IPS-NIHi7 (cell line): ENCODE measurements at regions not wholly inside any gene's neighbourhood (a gene's known extent, or its start where the extent isn't known, plus 50 kb on each side); places are given as distances from the start of the nearest gene placed in this dataset.
"Not testable (repeated sequence)": the region's sequence is repeated elsewhere in the genome, so short reads cannot be mapped to it uniquely, and the experiment has no call there.

Experiments used
- DNase-seq: peaks from one replicate; pipeline ENCODE4 v3.0.0; 2012; ENCODE audit warnings: mixed read lengths; ENCODE audit errors: extremely low spot score

DNA sequence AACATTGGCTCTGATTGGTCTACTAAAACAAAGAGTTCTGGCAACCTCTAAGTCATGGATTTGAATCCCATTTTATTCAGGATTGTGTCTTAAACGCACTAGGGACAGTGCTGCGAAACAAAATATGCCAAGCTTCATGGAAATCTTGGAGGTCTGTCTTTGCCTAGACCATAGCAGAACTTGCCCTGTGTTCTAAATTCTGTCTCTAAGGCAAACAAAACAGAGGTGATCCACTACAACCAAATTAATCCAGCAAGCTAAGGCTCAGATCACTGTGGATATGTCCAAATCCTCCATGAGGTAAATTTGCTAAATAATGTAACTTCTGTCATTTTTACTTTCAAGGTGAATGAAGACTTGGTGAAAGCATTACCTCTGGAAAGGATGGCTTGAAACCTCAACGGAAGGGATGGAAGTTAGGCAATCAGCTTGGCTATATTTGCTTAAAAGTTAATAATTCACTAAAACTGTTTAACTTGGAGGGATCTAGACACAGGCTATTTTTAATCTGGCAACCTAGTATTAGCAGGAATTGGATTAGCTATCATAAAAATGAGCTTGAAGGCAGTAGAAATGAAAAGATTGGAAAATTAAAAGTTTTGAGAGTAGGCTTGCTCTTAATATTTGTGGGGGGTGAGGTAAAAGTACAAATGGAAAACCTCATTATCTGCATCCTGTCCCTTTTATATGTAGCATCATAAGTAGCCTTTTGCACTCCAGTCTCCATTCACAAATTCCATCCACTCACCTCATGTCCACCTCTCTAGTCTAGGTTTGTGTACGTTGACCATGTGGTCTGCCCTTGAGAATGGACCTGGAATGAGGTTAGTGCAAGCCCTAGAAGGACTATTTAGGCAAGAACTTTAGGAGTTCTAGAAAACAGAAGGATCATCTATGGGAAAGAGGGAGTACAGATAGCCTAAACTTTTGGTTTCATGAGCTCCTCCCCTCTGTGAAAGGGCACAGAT, 176.2 kb downstream of the SMC2 start:
- no peak for DNase-seq

DNA sequence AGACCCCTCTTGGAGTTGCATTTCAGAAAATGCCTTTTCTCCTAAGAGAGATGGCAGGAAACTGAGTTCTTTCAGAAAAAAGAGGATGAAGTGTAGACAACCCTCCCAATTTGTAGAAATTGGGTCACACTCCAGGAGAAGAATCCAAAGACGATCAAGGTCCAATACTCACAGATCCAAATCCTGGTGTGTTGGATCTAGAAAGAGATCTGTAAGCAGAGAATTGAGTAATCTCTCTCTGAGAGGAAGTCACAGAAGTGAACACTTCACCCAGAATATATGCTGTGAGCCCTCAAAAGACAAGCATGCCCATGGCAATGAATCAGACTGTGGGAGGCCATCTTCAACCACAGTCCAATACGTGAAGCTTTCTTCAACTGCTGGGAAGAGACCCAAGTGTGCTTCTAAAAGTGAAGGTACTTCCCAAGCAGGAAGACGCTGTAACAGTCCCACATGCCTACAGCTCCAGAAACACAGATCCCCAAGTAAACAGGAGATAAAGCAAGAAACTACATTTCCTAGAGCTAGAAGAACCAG, 182.7 kb downstream of the SMC2 start:
- no peak for DNase-seq

DNA sequence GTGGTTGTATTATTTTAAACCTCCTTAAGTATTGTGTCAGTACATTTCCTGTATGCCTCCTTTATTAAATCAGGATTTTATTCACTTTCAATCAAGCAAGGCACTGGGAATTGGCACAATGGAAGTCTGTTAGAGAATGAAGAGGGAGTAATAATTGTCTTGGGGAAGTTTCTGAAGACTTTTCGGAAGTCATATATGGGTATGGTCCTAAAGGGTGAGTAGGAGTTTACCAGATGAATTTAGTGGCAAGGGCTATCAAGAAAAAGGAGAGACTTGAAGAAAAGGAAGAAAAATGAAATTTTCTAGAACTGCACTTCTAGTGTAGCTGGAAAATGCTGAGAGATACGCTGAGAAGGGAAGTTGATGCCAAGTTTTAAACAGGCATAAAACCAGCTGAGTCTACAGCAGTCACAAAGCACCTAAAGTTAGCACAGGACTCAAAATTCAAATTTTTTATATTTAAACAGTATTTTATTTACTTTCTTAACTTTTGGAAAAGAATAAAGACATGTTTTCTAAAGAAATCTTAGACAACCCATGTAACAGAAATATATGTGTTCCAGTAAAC, 184.9 kb downstream of the SMC2 start:
- no peak for DNase-seq

DNA sequence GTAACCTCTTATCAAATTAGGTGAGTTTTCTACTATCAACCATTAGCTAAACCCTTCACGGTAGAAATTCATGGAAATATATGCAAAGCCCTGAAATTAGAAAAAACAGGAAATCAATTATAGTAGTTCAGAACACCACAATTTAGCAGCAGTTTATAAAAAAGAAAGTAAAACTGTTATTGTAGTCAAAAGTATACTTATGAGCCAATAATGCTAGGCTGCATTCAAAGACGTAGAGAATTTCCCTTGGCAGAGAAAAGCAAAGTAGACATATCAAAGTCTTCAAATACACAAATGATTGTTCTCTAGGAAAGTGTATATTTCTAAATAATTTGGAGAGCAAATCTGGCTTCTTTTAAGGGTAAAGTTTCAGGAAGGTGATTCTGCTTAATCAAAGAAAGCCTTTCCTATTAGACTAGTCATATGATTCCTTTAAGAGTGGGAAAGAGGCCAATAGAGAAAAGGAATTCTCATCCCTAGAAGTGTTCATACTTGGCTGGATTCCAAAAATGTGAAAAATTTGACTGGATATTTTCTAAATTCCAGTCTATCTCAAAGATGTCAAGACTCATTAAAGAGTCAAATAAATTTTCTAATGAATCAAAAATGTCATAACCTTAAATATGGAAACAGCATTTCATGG, 185.5 kb downstream of the SMC2 start:
- no peak for DNase-seq

DNA sequence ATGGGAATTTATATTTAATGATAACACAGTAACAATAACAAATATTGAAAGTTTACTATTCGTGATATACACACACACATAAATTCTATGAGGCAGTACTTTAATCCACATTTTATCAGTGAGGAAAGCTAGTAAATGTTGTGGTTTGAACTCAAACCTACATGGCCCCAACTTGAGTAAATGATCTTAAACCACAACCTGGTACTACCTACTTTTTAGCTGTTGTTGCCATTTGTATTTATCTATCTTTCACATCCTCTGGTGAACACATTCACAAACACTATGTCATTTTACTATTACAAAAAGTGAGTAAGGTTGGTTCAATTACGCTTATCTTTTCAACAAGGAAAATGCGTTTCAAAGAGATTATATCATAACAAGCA, 186.1 kb downstream of the SMC2 start:
- DNase-seq, result no peak

DNA sequence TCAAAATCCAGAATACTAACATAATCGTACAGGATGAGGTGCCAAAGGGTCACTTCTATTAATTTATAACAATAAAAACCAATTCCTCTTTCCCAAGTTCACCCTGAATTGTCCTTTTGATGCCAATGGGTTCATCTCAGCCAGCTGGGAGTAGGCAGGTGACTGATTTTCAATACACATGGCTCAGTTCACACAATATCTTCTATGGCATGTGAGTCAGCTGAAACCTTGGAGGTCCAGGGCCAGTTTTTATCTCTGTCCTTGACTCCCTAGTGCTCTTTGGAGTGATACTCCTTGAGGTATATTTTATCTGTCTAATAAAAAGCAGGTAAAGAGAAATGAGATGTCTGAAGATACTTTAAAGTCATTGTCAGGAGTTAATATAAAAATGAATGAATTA, 186.6 kb downstream of the SMC2 start:
- DNase-seq, result no peak

DNA sequence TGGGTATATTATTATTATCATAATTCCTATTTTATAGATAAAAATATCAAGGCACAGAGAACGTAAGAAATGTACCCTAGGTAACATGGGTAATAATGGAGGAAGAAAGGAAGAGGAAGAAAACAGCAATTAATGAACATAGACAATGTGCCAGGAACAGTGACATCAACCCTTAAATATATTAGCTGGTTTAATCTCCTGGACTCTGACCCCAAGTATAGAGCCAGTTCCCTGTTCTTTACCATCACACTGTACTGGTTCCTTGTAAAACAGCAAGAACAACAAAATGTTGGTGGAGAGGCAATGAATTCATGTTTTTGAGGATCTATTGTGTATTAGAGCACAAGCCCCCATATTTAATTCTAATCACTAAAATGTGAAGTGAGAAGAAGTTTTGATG, 192.1 kb downstream of the SMC2 start:
- no peak for DNase-seq

DNA sequence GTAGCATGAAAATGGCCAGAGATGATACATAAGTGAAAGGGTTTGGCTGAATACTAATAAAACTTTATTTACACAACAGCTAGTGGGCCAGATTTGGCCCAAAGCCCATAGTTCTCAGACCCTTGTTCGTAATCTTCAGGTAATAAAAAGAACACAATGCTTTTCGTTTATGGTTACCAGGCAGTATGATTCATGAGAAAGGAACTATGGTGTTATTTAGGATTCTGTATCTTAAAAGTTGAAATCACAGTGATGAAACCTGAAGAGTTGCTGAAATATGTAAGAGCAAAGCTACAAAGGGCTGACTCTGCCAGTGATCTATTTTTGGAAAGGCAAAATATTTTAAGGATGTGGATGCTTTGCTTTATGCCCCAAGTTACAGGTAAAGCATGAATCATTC, 192.7 kb downstream of the SMC2 start:
- DNase-seq, result no peak

DNA sequence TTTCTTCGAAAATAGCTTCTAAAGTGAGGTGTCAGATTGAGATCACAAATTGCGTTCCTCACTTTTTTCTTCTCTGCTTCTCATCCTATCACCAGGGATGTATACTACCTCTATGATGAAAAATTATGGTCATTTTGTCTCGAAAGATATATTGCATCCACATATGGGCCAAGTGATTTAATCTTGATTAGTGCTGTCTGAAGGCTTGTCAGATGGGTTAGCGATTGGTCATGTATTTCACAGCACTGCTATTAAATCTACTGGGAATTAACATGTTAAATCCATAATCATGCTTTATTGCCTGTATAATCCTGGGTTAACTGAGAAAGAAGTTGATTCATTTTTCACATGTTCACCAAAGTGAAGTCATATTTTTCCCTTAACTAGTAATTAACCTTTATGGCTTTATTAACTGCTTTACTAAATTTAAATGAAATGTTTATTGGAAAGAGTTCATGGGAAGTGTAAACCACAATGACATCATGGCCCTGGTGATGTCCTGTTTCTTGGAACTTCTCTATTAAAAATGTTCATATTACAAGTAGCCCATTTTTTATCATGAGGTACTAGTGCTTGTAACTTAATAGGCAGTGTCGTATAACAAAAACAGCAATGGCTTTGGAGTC, 193.3 kb downstream of the SMC2 start:
- no peak for DNase-seq

DNA sequence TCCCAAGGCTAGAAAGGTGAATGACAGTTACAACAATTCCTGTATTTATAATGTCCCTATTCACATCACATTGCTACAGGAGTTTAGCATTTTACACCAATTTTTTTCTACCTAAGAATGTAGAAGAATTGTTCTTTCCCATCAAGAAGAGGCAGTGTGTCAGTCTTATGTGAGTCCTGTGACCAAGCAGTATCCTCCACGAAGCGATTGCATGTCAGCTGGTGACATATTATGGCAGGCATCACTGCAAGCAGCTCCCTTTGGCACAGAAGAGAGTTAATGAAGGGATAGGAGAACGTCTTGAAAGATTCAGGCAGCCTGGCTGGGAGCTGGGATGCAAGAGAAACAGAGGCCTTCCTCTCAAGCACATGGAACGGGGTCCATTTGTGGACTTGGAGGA, 199.8 kb downstream of the SMC2 start:
- no peak for DNase-seq

DNA sequence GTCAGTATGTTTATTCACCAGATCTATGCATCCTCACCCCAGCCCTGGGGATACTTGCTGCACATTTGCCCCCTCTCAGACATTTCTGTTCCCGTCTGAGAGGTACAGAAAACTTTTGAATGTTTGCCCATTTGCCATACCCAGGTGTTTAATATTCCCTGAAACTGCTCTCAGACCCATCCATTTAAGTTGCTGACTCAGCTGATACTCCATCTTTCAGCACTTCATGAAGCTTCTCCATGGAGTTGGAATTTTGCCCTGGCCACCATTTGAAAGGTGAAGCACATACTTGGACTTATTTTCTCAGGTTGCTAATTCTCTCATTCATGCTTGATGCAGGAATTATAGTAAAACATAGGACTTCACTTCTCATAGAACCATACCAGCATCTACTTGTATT, 203.9 kb upstream of the OR13F1 start:
- DNase-seq, result no peak

DNA sequence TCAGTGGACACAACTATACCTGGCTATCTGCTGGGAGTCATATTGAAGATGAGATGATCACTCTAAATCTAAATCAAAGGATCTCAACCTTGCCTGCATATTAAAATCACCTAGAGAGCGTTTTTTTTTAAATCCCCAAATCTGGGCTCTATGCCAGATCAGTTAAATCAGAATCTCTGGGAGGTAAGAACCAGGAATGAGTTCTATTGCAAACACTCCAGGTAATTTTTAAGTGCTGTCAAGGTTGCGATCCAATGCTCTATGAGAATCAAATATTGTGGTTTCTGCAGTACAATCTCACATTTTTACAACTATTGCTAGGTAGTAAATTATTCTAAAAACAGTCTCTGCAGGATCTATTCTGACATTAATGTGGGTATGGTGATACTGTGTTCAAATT, 202.3 kb upstream of the OR13F1 start:
- no peak for DNase-seq

DNA sequence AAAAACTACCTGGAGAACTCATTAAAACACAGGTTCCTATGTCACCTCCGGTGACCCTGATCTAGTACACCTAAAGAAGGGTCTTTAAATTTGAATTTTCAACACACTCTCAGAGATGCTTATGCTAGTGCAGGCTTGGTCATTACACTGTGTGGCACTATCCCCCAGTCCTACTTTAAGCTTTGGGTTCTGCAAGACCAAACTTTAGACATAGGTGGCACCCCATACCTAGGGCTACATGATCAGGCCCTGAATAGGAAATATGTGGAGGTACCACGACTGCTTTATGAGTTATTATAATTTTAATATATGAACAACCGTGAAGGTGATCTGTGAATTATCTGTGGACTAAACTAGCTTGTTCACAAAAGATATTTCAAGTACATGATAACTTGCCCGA, 201.3 kb upstream of the OR13F1 start:
- no peak for DNase-seq

DNA sequence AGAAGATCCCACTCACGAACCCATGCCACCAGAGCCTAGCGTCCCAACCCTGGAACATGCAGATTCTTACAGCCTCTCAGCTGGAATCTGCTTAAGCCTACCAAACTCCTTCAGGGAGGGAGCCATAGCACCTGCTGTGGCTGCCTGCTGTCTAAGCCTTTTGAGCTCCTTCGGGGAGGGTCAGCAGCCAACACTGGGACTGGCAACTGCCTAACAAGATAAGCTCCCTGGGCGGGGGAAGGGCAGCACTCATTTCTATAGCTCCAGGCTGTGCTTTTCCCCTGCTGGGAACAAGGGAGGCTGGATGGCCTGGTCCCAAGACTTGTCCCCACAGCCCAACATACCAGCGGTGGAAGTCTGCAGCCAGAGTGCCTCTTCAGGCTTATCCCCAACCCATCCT, 199.1 kb upstream of the OR13F1 start:
- DNase-seq, result no peak

DNA sequence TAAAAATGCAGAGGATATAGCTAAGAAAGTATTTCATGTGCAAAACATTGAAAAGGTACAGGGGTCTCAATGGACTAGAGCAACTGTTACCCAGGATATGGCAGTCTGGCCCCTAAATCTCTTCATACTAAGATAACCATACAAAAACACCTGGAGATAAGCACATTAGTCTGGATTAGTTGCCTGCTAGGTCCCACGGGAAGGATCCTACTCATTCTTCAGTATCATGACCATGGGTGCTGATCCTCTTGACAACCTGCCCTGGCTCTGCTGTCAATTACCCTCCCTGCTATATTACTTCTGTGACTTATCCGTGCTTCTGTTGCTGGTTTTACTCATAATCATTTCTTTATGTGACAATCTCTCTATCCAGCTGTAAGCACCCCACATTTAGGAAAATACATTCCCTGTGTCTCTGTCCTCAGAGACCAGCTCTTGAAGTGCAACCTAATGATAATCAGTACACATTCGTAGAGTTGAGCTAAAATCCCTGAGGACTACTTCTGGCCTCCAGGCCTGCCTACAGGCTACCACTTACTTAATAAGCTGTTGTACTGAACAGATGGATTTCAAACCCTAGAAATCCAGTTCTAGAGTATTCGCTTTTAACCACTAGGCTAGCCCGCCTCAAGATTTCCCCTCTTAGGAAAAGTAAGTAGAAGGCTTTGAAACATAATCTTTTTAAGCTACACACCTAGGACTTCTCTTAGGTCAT, 190.5 kb upstream of the OR13F1 start:
- no peak for DNase-seq

DNA sequence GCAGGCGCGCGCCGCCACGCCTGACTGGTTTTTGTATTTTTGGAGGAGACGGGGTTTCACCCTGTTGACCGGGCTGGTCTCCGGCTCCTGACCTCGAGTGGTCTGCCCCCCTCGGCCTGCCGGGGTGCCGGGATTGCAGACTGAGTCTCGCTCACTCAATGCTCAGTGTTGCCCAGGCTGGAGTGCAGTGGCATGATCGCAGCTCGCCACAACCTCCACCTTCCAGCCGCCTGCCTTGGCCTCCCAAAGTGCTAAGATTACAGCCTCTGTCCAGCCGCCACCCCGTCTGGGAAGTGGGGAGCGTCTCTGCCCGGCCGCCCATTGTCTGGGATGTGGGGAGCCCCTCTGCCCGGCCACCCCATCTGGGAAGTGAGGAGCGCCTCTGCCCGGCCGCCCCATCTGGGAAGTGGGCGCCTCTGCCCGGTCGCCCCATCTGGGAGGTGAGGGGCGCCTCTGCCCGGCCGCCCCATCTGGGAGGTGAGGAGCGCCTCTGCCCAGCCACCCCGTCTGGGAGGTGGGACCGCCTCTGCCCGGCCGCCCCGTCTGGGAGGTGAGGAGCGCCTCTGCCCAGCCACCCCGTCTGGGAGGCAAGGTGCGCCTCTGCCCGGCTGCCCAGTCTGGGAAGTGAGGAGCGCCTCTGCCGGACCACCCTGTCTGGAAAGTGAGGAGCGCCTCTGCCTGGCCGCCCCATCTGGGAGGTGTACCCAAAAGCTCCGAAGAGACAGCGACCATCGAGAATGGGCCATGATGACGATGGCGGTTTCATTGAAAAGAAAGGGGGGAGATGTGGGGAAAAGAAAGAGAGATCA, 187.7 kb upstream of the OR13F1 start:
- not testable (repeated sequence) for DNase-seq

DNA sequence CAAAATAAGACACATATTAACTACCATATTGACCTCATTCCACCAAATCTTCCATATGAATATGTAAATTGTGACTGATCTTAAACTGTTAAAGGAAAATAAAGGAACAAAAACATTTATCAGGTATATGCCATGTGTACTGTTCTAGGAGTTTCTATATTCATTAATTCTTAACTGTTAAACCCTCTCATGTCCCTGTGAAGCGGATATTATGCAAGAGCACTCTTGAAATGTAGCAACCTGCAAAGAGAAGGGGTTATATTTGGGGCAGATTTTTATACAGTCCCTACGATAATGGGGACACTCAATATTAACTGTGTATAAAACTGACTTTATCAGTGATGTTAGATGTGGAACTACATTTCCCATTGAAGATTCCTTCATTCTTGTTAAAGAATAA, 184.9 kb upstream of the OR13F1 start:
- DNase-seq, result no peak

DNA sequence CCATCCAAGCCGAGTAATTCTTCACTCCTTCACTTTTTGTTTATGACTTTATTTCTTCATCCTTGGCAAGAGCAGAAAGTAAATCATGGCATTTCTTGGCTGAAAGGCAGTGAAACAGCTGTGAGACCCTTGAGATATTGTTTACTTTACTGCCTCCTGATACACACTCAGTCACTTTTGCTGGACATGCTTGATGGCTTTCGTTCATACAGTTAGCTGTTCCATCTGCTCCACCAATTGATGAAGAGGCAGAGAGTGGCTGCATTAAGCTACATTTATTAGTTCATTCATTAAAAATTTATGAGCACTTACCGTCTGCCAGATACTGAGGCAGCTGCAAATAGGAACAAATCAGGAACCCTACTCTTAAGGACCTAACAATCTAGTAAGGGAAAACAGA, 184.4 kb upstream of the OR13F1 start:
- DNase-seq, result no peak

DNA sequence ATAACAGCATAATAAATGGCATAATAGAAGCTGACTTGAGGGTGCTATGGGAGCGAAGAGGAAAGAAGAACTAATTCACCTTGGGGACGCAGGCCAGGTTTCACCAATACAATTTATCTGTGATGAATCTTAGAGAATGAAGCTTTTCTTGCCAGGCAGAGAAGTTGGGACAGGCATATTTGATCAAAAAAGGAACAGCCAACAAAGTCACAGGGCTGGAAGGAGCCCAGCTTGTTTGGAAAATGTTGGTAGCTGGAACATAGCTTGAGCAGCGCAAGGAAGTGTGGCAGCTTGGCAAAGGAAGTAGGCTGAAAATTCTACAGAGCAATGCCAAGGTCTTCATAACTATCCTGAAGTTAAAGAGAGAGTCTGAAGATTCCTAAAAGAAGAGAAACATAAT, 181.5 kb upstream of the OR13F1 start:
- no peak for DNase-seq

DNA sequence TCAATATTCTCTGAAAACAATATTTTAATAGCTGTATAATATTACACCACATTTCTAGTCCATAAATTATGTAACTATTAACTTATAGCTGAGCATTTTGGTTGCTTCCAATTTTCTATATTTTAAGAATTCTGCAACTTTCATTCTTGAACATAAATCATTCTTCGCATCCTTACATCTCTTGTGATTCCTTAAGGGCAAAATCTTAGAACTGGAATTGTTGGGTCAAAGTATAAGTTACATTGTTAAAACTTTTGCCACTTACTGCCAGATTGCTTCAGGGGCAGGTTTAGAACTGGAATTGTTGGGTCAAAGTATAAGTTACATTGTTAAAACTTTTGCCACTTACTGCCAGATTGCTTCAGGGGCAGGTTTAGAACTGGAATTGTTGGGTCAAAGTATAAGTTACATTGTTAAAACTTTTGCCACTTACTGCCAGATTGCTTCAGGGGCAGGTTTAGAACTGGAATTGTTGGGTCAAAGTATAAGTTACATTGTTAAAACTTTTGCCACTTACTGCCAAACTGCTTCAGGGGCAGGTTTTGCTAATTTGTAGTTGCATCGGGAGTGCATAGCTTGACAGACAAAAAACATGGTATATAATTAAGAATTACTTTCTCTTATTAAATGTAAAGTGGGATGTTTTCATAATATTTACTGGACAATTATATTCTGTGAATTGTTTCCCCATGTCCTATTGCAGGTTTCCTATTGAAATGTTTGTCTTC, 179.9 kb upstream of the OR13F1 start:
- not testable (repeated sequence) for DNase-seq
